GM19328 (cell line): ENCODE measurements at regions not wholly inside any gene's neighbourhood (a gene's known extent, or its start where the extent isn't known, plus 50 kb on each side); places are given as distances from the start of the nearest gene placed in this dataset.

Experiments
- ATAC-seq: cut with Tn5 transposase; IDR thresholded peaks from one replicate; pipeline ENCODE4 v1.9.1; 2021; ENCODE audit warnings: mild to moderate bottlenecking, moderate library complexity; ENCODE audit not compliant: unreplicated experiment

GRCh38 chr17:73879987-73880386 lies 235.7 kb upstream of the SDK2 start:
- no peak for ATAC-seq

GRCh38 chr17:73882590-73882989 lies 238.3 kb upstream of the SDK2 start:
- ATAC-seq, result no peak

DNA sequence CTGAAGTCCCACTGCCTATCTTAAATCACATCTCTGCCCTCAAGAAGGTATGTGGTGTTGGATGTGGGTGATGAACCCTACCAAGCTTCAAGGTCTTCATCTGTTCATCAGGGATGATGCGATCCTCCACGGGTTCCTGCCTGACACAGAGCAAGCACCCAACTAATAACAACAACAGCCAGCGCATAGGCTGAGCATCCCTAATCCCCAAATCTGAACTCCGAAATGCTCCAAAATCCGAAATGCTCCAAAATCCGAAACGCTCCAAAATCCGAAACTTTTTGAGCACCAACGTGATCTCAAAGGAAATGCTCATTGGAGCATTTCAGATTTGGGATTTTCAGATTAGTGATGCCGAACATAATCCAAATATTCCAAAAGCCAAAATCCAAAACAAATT lies 238.9 kb upstream of the SDK2 start:
- no peak for ATAC-seq

DNA sequence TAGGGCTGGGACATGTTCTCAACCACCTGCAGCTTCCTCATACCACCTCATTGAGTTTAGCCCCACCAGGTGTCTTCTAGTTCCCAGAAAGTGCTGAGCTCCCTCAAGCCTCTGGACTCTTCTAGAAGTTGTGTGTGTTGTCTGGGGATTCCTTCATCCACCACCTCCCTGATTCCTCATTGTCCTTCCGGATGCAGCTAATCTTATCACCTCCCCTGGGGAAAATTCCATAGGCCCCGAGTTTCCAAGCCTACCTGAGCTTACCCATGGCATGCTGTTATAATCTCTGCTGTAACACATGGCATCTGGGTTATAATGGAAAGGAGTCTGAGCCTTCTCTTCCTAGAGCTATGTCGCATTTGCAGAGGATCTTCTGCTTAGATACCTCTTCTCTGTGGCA lies 243.5 kb upstream of the SDK2 start:
- no peak for ATAC-seq

- ATAC-seq, result no peak
These were observed 244.6 kb upstream of the SDK2 start for GRCh38 chr17:73888862-73889261.

GRCh38 chr17:73889439-73889838 lies 245.2 kb upstream of the SDK2 start:
- ATAC-seq, result no peak

DNA sequence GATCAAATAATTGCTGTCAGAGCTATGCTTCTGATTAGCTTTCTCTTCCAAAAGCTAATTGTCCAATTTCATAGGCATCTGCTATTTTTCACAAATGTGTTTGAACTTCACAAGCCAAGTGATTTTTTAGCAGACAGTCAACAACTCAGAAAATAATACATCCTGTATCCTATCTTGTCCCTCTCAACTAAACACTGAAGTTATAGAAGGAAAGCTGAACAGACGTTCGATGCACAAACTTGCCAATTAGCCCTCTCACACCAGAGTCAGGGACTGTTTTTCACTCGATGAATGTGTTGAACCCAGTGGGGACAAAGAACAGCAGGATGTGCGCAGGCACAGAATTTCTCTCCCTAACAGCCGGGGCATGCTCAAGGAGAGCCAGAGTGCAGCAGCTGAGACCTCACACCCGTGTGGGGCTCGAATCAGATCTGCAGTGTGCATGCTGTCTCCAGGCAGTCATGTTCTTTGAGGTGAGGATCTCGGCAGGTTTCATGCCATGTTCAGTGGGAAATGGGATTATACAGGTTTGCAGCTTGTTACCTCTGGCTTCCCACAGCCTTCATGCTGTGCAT lies 246.7 kb upstream of the SDK2 start:
- no peak for ATAC-seq

DNA sequence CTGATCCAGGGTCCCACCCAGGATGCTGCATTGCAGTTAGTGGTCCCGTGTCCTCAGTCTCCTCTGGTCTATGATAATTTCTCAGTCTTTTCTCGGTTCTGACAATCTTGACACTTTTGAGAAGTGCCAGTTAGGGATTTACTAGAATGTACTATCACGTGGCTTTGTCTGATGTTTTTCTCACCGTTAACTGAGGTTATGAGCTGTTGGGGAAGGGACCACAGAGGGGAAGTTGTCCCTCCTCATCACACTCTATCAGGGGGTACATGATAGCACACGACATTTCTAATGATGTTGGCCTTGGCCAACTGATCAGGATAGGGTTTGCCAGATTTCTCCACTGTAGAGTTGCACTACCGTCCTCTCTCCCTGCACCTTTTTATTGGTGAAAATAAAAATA lies 250.9 kb upstream of the SDK2 start:
- ATAC-seq, result no peak

- no peak for ATAC-seq
These were observed 252.7 kb upstream of the SDK2 start for GRCh38 chr17:73896966-73897365.

- no peak for ATAC-seq
These were observed 255.6 kb upstream of the SDK2 start for GRCh38 chr17:73899839-73900238.

DNA sequence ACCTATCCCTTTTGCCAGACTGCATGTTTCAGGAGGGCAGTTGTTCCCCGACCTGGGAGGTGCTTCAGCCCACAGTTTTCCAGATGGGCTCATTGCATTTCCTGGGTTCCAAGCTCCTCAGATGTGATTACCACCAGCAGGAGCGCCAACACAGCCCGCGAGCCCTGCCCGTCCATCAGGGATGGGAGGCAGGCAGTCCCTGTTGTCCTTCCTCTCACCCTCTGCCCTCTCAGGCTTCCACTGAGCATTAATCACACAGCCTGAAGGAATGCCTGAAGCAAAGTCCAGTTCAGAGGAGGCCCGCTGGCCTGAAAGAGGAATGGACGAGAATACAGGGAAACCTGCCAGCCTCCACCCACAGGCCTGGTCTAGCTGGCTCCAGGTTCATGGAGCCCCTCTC lies 256.3 kb upstream of the SDK2 start:
- ATAC-seq, result no peak

DNA sequence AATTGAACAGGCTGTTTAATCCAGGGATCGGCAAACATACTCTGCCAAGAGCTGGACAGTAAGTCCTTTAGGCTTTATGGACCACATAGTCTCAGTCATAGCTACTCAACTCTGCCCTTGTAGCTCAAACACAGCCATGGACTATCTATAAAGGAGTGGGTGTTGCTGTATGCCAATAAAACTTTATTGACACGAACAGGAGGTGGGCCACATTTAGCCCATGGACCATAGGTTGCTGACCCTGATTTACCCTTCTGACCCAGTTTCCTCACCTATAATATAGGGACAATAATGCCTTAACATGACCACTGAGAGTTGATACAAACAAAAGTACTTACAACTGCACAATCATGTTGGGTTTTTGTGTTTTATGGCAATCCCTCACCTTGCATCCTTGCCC lies 257.0 kb upstream of the SDK2 start:
- ATAC-seq, result no peak

DNA sequence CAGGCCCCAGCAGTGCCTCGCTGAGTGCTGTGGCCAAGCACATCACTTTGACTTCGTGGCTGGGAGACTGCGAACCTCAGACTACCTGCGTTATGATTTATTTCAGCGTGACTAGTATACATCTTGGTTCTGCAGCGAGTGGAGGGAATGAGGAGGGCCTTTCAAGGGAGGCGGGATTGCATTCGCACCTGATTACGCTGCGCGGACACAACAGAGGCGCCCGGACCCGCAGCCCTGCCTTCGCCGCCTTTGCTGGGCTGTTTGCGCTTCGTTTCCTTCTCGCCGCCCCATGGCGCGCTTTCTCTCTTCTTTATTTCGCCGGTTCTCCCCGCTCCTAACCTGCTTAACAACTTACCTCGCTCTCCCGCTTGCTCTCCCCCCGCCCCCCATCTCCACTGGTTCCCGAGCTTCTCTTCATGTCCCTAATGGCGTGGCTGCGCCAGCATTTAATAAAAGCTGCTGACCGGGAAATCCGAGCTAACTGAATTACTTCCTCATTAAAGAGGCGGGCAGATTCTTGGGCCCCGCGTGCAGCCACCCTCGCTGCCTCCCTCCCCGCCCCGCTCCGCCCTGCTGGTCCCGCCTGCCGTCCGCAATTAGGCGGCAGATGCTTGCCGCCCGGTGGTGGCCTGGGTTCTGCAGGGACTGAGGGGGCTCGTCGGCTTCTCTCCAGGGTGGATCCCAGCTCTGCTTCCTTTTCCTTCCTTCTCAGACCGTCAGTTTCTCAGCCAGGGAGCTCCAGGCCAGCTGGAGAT lies 257.6 kb upstream of the SDK2 start:
- no peak for ATAC-seq

- no peak for ATAC-seq
These were observed 258.4 kb upstream of the SDK2 start for GRCh38 chr17:73902416-73903181.

GRCh38 chr17:73906896-73907870 lies 262.9 kb upstream of the SDK2 start:
- no peak for ATAC-seq

DNA sequence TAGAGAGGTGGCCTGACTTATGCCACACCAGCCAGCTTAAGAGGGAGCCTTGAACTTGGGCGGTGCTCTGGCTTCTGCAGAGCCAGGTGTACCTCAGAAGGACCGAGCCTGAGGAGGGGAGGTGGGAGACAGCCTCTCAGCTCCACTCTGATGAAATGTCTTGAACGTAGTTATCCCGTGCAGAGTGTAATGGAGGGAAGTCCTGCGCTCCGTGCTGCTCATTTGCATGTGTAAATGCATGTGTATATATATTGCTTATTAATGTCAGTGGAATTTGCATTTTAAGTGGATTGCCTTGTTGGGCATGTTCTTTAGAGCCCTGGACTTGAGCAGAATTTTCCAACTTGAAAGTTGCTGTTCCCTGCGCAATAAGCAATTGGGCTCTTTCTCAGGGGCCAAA lies 264.9 kb upstream of the SDK2 start:
- no peak for ATAC-seq

DNA sequence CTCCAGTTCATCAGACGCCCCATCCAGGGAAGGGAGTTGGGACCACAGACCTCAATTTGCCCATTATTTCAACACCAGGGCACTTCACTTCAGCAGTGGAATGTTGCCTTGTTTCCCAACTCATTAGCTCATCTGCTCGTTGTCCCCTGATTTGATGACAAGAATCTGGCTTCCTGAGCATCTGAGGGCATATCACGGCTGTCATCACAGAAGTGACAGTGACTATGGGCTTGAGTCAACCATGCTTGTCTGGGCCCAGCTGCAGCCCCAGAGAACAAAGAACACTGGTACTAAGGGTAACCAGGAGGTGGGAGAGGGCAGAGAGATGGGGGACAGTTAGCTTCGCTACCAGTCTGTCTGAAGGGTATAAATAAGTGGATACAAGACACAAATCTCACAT lies 266.0 kb upstream of the SDK2 start:
- no peak for ATAC-seq

GRCh38 chr17:73910821-73911515 lies 266.7 kb upstream of the SDK2 start:
- ATAC-seq, result no peak

- ATAC-seq, result no peak
These were observed 267.6 kb upstream of the SDK2 start for GRCh38 chr17:73911726-73912372.

DNA sequence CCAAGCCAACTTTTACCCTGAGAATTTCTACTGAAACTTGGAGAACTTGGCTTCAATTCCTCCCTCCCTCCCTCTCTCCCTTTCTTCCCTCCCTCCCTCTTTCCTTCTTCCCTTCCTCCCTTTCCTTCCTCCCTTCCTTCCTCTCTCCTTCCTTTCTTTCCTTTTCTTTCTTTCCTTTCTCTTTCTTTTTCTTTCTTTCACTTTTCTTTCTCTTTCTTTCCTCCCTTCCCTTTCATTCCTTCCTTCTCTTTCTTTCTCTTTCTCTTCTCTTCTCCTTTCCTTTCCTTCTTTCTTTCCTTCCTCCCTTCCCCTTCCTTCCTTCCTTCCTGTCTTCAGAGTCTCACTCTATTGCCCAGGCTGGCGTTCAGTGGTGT lies 268.1 kb upstream of the SDK2 start:
- no peak for ATAC-seq
